ENCODE measurements at regions not wholly inside any gene's neighbourhood (a gene's known extent, or its start where the extent isn't known, plus 50 kb on each side); places are given as distances from the start of the nearest gene placed in this dataset.

DNA sequence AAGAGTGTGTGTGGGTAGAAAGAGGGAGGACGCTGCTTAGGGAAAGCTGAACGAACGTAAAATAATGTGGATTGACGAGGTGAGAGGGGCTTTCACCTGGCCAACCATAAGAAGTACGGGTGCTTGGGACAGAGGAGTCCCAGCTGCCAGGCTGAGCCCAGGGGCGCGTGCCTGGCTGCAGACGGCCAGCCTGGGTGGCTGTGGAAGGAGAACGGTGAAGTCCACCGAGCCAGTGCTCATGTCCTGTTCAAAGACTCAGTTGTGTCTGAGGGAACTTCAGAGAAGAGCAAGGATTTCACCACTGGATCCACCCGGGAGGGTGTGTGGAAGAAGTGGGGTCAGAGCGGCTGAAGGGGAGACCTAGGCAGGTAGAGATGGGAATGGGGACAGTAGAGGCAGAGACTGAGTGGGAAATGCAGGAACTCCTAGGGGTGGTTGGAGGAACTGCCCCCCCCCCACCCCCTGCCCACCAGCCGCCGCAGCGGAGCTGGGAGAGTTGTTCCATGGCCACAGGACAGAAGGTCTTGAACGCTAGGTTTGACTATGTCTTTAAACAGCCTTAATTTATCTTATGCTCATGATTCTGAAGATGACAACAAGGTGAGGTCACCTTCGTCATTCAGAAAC is 68.1 kb upstream of the TBXT start:
- TF ChIP-seq, protein P1, sequence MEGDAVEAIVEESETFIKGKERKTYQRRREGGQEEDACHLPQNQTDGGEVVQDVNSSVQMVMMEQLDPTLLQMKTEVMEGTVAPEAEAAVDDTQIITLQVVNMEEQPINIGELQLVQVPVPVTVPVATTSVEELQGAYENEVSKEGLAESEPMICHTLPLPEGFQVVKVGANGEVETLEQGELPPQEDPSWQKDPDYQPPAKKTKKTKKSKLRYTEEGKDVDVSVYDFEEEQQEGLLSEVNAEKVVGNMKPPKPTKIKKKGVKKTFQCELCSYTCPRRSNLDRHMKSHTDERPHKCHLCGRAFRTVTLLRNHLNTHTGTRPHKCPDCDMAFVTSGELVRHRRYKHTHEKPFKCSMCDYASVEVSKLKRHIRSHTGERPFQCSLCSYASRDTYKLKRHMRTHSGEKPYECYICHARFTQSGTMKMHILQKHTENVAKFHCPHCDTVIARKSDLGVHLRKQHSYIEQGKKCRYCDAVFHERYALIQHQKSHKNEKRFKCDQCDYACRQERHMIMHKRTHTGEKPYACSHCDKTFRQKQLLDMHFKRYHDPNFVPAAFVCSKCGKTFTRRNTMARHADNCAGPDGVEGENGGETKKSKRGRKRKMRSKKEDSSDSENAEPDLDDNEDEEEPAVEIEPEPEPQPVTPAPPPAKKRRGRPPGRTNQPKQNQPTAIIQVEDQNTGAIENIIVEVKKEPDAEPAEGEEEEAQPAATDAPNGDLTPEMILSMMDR (conservative IDR thresholded peaks at IDR 0.05; ENCODE audit: low read length) = no peak
- no peak for TF ChIP-seq EZH2phosphoT487 (IDR thresholded peaks at IDR 0.05; ENCODE audit: borderline replicate concordance)
